A673 (cell line): ENCODE measurements at regions not wholly inside any gene's neighbourhood (a gene's known extent, or its start where the extent isn't known, plus 50 kb on each side); places are given as distances from the start of the nearest gene placed in this dataset.

ENCODE experiments used
- EZH2 ChIP-seq: fragments of 200-600 bp; sonication (generic); IDR thresholded peaks from 2 replicates; pipeline ENCODE4 v1.6.1; 2017; ENCODE audit warnings: borderline replicate concordance, low read depth, mild to moderate bottlenecking, mixed read lengths, antibody characterized with exemption, low read length; ENCODE audit not compliant: poor library complexity, severe bottlenecking
- TF ChIP-seq, protein P1 (sequence below): fragments of 300-800, 200-600 bp; sonication (generic); conservative IDR thresholded peaks from 2 replicates; pipeline ENCODE4 v1.5.1; 2017; ENCODE audit warnings: low read depth, mild to moderate bottlenecking, antibody characterized with exemption, low read length, moderate library complexity, mixed read lengths

GRCh38 chr10:104579136-104579535, 62.0 kb upstream of the SORCS3 start:
- no peak for TF ChIP-seq EZH2
- TF ChIP-seq, protein P1, sequence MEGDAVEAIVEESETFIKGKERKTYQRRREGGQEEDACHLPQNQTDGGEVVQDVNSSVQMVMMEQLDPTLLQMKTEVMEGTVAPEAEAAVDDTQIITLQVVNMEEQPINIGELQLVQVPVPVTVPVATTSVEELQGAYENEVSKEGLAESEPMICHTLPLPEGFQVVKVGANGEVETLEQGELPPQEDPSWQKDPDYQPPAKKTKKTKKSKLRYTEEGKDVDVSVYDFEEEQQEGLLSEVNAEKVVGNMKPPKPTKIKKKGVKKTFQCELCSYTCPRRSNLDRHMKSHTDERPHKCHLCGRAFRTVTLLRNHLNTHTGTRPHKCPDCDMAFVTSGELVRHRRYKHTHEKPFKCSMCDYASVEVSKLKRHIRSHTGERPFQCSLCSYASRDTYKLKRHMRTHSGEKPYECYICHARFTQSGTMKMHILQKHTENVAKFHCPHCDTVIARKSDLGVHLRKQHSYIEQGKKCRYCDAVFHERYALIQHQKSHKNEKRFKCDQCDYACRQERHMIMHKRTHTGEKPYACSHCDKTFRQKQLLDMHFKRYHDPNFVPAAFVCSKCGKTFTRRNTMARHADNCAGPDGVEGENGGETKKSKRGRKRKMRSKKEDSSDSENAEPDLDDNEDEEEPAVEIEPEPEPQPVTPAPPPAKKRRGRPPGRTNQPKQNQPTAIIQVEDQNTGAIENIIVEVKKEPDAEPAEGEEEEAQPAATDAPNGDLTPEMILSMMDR, result no peak
